ENCODE measurements at regions not wholly inside any gene's neighbourhood (a gene's known extent, or its start where the extent isn't known, plus 50 kb on each side); places are given as distances from the start of the nearest gene placed in this dataset.

- H3K36me3 ChIP-seq (ENCODE audit: insufficient read depth, low read length): no peaks in the 10 kb centered on the region
- no peak overlapping the region for H3K9ac ChIP-seq (ENCODE audit: low read length)
- H2AFZ ChIP-seq (ENCODE audit: low read length): no peak overlapping the region
- no peaks in the 10 kb centered on the region for H4K20me1 ChIP-seq (ENCODE audit: insufficient read depth, low read length)
- H3K79me2 ChIP-seq (ENCODE audit: insufficient read depth, low read length): no peaks in the 10 kb centered on the region
- H3K4me3 ChIP-seq (ENCODE audit: low read depth, low read length, poor library complexity, severe bottlenecking): no peak overlapping the region
- H3F3A ChIP-seq (ENCODE audit: insufficient read depth, low read length): no peaks in the 10 kb centered on the region
- H3K27me3 ChIP-seq (ENCODE audit: insufficient read depth, low read length): no peaks in the 10 kb centered on the region
- no peaks in the 10 kb centered on the region for H3K9me3 ChIP-seq (ENCODE audit: low read length)
- no peak overlapping the region for H3K27ac ChIP-seq (ENCODE audit: low read depth, low read length, poor library complexity, severe bottlenecking)
- no peak overlapping the region for H3K4me2 ChIP-seq (ENCODE audit: low read length)
- TF ChIP-seq, protein P1, sequence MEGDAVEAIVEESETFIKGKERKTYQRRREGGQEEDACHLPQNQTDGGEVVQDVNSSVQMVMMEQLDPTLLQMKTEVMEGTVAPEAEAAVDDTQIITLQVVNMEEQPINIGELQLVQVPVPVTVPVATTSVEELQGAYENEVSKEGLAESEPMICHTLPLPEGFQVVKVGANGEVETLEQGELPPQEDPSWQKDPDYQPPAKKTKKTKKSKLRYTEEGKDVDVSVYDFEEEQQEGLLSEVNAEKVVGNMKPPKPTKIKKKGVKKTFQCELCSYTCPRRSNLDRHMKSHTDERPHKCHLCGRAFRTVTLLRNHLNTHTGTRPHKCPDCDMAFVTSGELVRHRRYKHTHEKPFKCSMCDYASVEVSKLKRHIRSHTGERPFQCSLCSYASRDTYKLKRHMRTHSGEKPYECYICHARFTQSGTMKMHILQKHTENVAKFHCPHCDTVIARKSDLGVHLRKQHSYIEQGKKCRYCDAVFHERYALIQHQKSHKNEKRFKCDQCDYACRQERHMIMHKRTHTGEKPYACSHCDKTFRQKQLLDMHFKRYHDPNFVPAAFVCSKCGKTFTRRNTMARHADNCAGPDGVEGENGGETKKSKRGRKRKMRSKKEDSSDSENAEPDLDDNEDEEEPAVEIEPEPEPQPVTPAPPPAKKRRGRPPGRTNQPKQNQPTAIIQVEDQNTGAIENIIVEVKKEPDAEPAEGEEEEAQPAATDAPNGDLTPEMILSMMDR (IDR thresholded peaks at IDR 0.05; ENCODE audit: low read length): no peak
- TF ChIP-seq EZH2 (IDR thresholded peaks at IDR 0.05; ENCODE audit: borderline replicate concordance, low read length): no peak
- H3K4me1 ChIP-seq (ENCODE audit: insufficient read depth, low read length, severe bottlenecking): no peaks in the 10 kb centered on the region
- no peaks in the 10 kb centered on the region for H3K9me2 ChIP-seq (ENCODE audit: low read depth, low read length)
Measured at GRCh38 chr4:24339260-24339659, 245.1 kb downstream of the DHX15 start.

GRCh38 chr4:24337451-24338190 lies 246.7 kb downstream of the DHX15 start:
- no peak for TF ChIP-seq EZH2 (IDR thresholded peaks at IDR 0.05; ENCODE audit: borderline replicate concordance, low read length)
- TF ChIP-seq, protein P1 (IDR thresholded peaks at IDR 0.05; ENCODE audit: low read length): no peak
- no peak overlapping the region for H3K4me2 ChIP-seq (ENCODE audit: low read length)
- H3K9me2 ChIP-seq (ENCODE audit: low read depth, low read length): no peaks in the 10 kb centered on the region
- H3K9ac ChIP-seq (ENCODE audit: low read length): no peak overlapping the region
- H4K20me1 ChIP-seq (ENCODE audit: insufficient read depth, low read length): no peaks in the 10 kb centered on the region
- no peaks in the 10 kb centered on the region for H3K36me3 ChIP-seq (ENCODE audit: insufficient read depth, low read length)
- no peaks in the 10 kb centered on the region for H3K27me3 ChIP-seq (ENCODE audit: insufficient read depth, low read length)
- H2AFZ ChIP-seq (ENCODE audit: low read length): no peak overlapping the region
- H3F3A ChIP-seq (ENCODE audit: insufficient read depth, low read length): no peaks in the 10 kb centered on the region
- H3K4me1 ChIP-seq (ENCODE audit: insufficient read depth, low read length, severe bottlenecking): no peaks in the 10 kb centered on the region
- no peaks in the 10 kb centered on the region for H3K79me2 ChIP-seq (ENCODE audit: insufficient read depth, low read length)
- H3K4me3 ChIP-seq (ENCODE audit: low read depth, low read length, poor library complexity, severe bottlenecking): no peak overlapping the region
- no peaks in the 10 kb centered on the region for H3K9me3 ChIP-seq (ENCODE audit: low read length)
- no peak overlapping the region for H3K27ac ChIP-seq (ENCODE audit: low read depth, low read length, poor library complexity, severe bottlenecking)

DNA sequence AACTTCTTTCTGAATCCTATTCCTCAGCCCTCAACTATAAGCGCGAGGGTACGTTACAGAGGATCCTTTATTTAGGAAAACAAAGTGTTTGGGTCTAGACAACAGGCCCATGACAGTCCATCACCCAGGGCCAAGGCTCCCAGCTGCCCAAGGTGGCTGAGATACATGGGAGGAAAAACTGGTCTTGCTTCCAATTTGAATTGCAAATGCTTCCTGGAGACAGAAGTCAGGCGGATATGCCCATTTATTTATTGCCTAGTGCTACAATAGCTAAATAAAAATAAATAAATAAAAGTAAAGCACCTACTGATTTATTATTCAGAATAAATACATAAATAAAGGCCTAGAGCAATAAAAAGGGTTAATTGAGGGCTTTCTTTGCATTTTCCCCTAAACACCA lies 248.7 kb downstream of the DHX15 start:
- TF ChIP-seq EZH2 (IDR thresholded peaks at IDR 0.05; ENCODE audit: borderline replicate concordance, low read length): no peak
- TF ChIP-seq, protein P1 (IDR thresholded peaks at IDR 0.05; ENCODE audit: low read length): no peak
- H3K9me2 ChIP-seq (ENCODE audit: low read depth, low read length): no peaks in the 10 kb centered on the region
- no peaks in the 10 kb centered on the region for H3K9me3 ChIP-seq (ENCODE audit: low read length)

More for the DNA sequence above, 248.7 kb downstream of the DHX15 start:
- H3K27ac ChIP-seq (ENCODE audit: low read depth, low read length, poor library complexity, severe bottlenecking): no peak overlapping the region
- H3K36me3 ChIP-seq (ENCODE audit: insufficient read depth, low read length): no peaks in the 10 kb centered on the region
- no peak overlapping the region for H3K4me3 ChIP-seq (ENCODE audit: low read depth, low read length, poor library complexity, severe bottlenecking)
- H3K4me2 ChIP-seq (ENCODE audit: low read length): no peak overlapping the region
- no peak overlapping the region for H3K9ac ChIP-seq (ENCODE audit: low read length)
- no peaks in the 10 kb centered on the region for H3F3A ChIP-seq (ENCODE audit: insufficient read depth, low read length)
- no peaks in the 10 kb centered on the region for H4K20me1 ChIP-seq (ENCODE audit: insufficient read depth, low read length)
- no peaks in the 10 kb centered on the region for H3K27me3 ChIP-seq (ENCODE audit: insufficient read depth, low read length)
- no peaks in the 10 kb centered on the region for H3K79me2 ChIP-seq (ENCODE audit: insufficient read depth, low read length)
- no peaks in the 10 kb centered on the region for H3K4me1 ChIP-seq (ENCODE audit: insufficient read depth, low read length, severe bottlenecking)
- H2AFZ ChIP-seq (ENCODE audit: low read length): no peak overlapping the region

Data from OCI-LY1 (cell line).